ENCODE measurements at regions not wholly inside any gene's neighbourhood (a gene's known extent, or its start where the extent isn't known, plus 50 kb on each side); places are given as distances from the start of the nearest gene placed in this dataset.

GRCh38 chr9:6089300-6089699 lies 73.9 kb upstream of the RANBP6 start:
- H3K27me3 Mint-ChIP-seq (ENCODE audit: insufficient read depth, low read depth), result no peaks in the 10 kb centered on the region
- Histone ChIP-seq H2AFZ (replicated peaks) (no peak overlapping the region), H3K79me2 (ENCODE audit: low read depth) (no peaks in the 10 kb centered on the region), H3K36me3 (no peaks in the 10 kb centered on the region), H4K20me1 (ENCODE audit: low read depth) (no peaks in the 10 kb centered on the region), H3K9me3 (ENCODE audit: low read depth) (no peaks in the 10 kb centered on the region), H3F3A (ENCODE audit: low read depth) (no peaks in the 10 kb centered on the region), H3K4me1 (no peaks in the 10 kb centered on the region), H3K4me3 (no peak overlapping the region), H3K27ac (no peak overlapping the region), H3K27me3 (no peaks in the 10 kb centered on the region), H3K9ac (no peak overlapping the region), H3K4me2 (no peak overlapping the region)
- H3K36me3 Mint-ChIP-seq, result no peaks in the 10 kb centered on the region
- H3K4me1 Mint-ChIP-seq, result peaks cover 5% of the 10 kb centered on the region
- TF ChIP-seq EZH2phosphoT487 (IDR thresholded peaks at IDR 0.05) (no peak), EZH2 (IDR thresholded peaks at IDR 0.05) (no peak)
- no peak overlapping the region for H3K27ac Mint-ChIP-seq
- H3K9me3 Mint-ChIP-seq, result no peaks in the 10 kb centered on the region
- H3K4me3 Mint-ChIP-seq, result no peak overlapping the region
- DNase-seq (ENCODE audit: low spot score), result no peak

GRCh38 chr9:6086006-6086655 lies 70.7 kb upstream of the RANBP6 start:
- no peak for DNase-seq (ENCODE audit: low spot score)
- H3K36me3 Mint-ChIP-seq, result no peaks in the 10 kb centered on the region
- no peaks in the 10 kb centered on the region for H3F3A ChIP-seq (ENCODE audit: low read depth)
- no peaks in the 10 kb centered on the region for H3K36me3 ChIP-seq
- no peaks in the 10 kb centered on the region for H3K9me3 ChIP-seq (ENCODE audit: low read depth)
- H3K4me1 Mint-ChIP-seq, result peaks cover 5% of the 10 kb centered on the region
- H3K9ac ChIP-seq, result no peak overlapping the region
- TF ChIP-seq EZH2 (IDR thresholded peaks at IDR 0.05) (no peak), EZH2phosphoT487 (IDR thresholded peaks at IDR 0.05) (no peak)
- TF ChIP-seq, protein P1, sequence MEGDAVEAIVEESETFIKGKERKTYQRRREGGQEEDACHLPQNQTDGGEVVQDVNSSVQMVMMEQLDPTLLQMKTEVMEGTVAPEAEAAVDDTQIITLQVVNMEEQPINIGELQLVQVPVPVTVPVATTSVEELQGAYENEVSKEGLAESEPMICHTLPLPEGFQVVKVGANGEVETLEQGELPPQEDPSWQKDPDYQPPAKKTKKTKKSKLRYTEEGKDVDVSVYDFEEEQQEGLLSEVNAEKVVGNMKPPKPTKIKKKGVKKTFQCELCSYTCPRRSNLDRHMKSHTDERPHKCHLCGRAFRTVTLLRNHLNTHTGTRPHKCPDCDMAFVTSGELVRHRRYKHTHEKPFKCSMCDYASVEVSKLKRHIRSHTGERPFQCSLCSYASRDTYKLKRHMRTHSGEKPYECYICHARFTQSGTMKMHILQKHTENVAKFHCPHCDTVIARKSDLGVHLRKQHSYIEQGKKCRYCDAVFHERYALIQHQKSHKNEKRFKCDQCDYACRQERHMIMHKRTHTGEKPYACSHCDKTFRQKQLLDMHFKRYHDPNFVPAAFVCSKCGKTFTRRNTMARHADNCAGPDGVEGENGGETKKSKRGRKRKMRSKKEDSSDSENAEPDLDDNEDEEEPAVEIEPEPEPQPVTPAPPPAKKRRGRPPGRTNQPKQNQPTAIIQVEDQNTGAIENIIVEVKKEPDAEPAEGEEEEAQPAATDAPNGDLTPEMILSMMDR (IDR thresholded peaks at IDR 0.05), result no peak
- no peaks in the 10 kb centered on the region for H4K20me1 ChIP-seq (ENCODE audit: low read depth)
- H3K4me3 Mint-ChIP-seq, result no peak overlapping the region
- no peak overlapping the region for H3K27ac Mint-ChIP-seq
- no peaks in the 10 kb centered on the region for H3K27me3 ChIP-seq
- H3K4me3 ChIP-seq, result no peak overlapping the region
- H2AFZ ChIP-seq (replicated peaks), result no peak overlapping the region
- H3K4me2 ChIP-seq, result no peak overlapping the region
- no peak overlapping the region for H3K27ac ChIP-seq
- H3K79me2 ChIP-seq (ENCODE audit: low read depth), result no peaks in the 10 kb centered on the region
- no peaks in the 10 kb centered on the region for H3K9me3 Mint-ChIP-seq
- H3K27me3 Mint-ChIP-seq (ENCODE audit: insufficient read depth, low read depth), result no peaks in the 10 kb centered on the region
- H3K4me1 ChIP-seq, result no peaks in the 10 kb centered on the region

- Histone ChIP-seq H3K36me3 (no peaks in the 10 kb centered on the region), H4K20me1 (ENCODE audit: low read depth) (no peaks in the 10 kb centered on the region), H3K9me3 (ENCODE audit: low read depth) (no peaks in the 10 kb centered on the region), H3K79me2 (ENCODE audit: low read depth) (no peaks in the 10 kb centered on the region), H3K27me3 (no peaks in the 10 kb centered on the region), H3K4me3 (peak overlapping the region; percentile 30), H3K4me2 (peak overlapping the region; percentile 72), H3K9ac (no peak overlapping the region), H2AFZ (replicated peaks) (peak overlapping the region; percentile 64), H3F3A (ENCODE audit: low read depth) (no peaks in the 10 kb centered on the region), H3K27ac (no peak overlapping the region), H3K4me1 (peaks cover 7% of the 10 kb centered on the region)
- Mint-ChIP-seq H3K27ac (peak overlapping the region; percentile 5), H3K9me3 (no peaks in the 10 kb centered on the region), H3K4me1 (peaks cover 9% of the 10 kb centered on the region), H3K4me3 (peak overlapping the region; percentile 66), H3K36me3 (no peaks in the 10 kb centered on the region), H3K27me3 (ENCODE audit: insufficient read depth, low read depth) (peaks cover 2% of the 10 kb centered on the region)
- TF ChIP-seq EZH2 (IDR thresholded peaks at IDR 0.05) (no peak), EZH2phosphoT487 (IDR thresholded peaks at IDR 0.05) (no peak)
- TF ChIP-seq, protein P1 (IDR thresholded peaks at IDR 0.05), result no peak
- DNase-seq (ENCODE audit: low spot score), result peak; percentile 97
Observed at GRCh38 chr9:6080154-6080716, 64.8 kb upstream of the RANBP6 start.

DNA sequence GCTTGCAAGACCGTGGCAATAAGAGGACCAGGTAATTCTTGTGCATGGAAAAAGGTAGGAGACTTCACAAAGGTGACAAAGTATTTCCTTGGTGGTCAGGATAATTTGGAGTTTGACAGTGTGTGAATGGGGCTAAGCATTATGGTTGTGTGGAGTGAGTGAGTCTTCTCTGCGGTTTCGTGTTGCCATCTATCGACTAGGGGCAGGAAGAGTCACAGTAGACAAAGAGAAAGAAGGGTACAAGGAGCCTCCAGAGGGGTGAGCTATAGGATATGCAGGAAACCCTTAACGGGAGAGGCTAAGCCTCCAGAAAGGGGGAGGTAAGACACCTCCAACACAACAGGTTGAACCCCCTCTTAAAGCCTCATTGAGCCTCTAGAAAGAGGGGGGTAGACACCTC lies 64.0 kb upstream of the RANBP6 start:
- no peaks in the 10 kb centered on the region for H3K36me3 Mint-ChIP-seq
- Histone ChIP-seq H3K27me3 (no peaks in the 10 kb centered on the region), H3K36me3 (no peaks in the 10 kb centered on the region), H4K20me1 (ENCODE audit: low read depth) (no peaks in the 10 kb centered on the region), H2AFZ (replicated peaks) (peak overlapping the region; percentile 90), H3K27ac (no peak overlapping the region), H3K79me2 (ENCODE audit: low read depth) (no peaks in the 10 kb centered on the region), H3F3A (ENCODE audit: low read depth) (no peaks in the 10 kb centered on the region), H3K4me2 (peak overlapping the region; percentile 72), H3K4me1 (peaks cover 7% of the 10 kb centered on the region), H3K9ac (no peak overlapping the region), H3K9me3 (ENCODE audit: low read depth) (no peaks in the 10 kb centered on the region), H3K4me3 (peak overlapping the region; percentile 30)
- H3K4me3 Mint-ChIP-seq, result peak overlapping the region; percentile 58
- no peaks in the 10 kb centered on the region for H3K9me3 Mint-ChIP-seq
- DNase-seq (ENCODE audit: low spot score), result no peak
- TF ChIP-seq EZH2 (IDR thresholded peaks at IDR 0.05) (no peak), EZH2phosphoT487 (IDR thresholded peaks at IDR 0.05) (no peak)
- TF ChIP-seq, protein P1 (IDR thresholded peaks at IDR 0.05), result no peak
- H3K4me1 Mint-ChIP-seq, result peaks cover 9% of the 10 kb centered on the region
- H3K27ac Mint-ChIP-seq, result no peak overlapping the region
- peaks cover 2% of the 10 kb centered on the region for H3K27me3 Mint-ChIP-seq (ENCODE audit: insufficient read depth, low read depth)
